AG09319 (cell line): ENCODE measurements at regions not wholly inside any gene's neighbourhood (a gene's known extent, or its start where the extent isn't known, plus 50 kb on each side); places are given as distances from the start of the nearest gene placed in this dataset.

Experiments
- DNase-seq: peaks from one replicate; pipeline ENCODE4 v3.0.0-alpha.2; 2010; ENCODE audit warnings: low read depth; ENCODE audit errors: extremely low read depth
- TF ChIP-seq, protein P1 (sequence below): IDR thresholded peaks from 2 replicates; pipeline ENCODE4 v1.5.1; 2011; ENCODE audit warnings: low read depth, mild to moderate bottlenecking, inconsistent platforms, low read length, moderate library complexity

DNA sequence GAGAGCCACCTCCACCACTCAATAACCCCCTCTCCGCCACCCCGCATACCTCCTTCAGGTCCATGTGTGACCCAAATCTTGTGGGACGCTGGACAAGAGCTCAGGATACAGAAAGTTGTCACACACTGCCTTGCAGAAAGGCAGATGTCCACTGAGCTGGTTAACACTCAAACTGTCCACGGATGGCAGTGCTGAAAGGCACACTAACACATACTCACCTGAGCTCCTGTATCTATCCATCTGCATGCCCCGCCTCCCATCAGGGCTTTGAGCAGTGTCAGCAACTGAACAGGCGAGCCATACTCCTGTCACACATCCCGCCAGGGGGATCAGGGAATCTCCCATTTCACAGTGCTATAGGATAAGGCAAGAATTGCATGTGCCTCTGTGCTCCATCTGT, 642.0 kb downstream of the GALC start:
- TF ChIP-seq, protein P1, sequence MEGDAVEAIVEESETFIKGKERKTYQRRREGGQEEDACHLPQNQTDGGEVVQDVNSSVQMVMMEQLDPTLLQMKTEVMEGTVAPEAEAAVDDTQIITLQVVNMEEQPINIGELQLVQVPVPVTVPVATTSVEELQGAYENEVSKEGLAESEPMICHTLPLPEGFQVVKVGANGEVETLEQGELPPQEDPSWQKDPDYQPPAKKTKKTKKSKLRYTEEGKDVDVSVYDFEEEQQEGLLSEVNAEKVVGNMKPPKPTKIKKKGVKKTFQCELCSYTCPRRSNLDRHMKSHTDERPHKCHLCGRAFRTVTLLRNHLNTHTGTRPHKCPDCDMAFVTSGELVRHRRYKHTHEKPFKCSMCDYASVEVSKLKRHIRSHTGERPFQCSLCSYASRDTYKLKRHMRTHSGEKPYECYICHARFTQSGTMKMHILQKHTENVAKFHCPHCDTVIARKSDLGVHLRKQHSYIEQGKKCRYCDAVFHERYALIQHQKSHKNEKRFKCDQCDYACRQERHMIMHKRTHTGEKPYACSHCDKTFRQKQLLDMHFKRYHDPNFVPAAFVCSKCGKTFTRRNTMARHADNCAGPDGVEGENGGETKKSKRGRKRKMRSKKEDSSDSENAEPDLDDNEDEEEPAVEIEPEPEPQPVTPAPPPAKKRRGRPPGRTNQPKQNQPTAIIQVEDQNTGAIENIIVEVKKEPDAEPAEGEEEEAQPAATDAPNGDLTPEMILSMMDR, result no peak

DNA sequence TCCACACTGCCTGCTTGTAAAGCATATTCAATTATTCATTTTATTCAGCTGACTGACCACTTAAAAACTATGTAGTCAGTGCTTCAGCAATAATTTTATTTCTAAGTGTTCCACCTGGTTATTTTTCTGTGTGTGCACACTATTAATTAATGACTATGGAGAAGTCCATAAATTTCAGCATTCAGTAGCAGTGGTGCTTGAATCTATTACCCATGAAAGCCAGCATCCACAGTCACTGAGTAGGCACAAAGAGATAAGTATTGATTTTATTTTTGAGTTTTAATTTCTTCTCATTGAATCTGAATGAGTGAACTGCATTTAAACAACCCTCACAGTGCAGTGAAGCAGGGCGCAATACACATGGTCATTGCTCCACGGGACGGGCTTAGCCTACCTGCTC, 643.1 kb downstream of the GALC start:
- TF ChIP-seq, protein P1, result no peak
- DNase-seq, result no peak

More for the DNA sequence above, 642.0 kb downstream of the GALC start:
- no peak for DNase-seq

DNA sequence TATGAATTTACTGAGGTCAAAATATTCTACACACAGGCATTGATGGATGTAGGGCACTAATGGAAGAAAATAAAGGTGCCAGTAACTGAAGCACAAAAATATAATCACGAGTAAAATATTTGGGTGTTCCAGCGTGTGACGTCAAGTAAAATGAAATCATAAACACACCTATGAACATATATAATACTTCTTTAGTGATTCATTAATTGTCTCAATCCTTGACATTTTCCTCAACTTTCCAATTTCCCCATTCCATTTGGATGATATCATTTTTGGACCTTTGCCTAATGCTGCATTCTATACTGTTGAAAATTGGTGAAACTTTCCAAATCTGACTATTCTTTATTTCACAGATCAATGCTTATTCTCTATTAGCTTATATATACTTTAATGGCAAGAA, 649.3 kb downstream of the GALC start:
- DNase-seq, result no peak
- TF ChIP-seq, protein P1, result no peak

DNA sequence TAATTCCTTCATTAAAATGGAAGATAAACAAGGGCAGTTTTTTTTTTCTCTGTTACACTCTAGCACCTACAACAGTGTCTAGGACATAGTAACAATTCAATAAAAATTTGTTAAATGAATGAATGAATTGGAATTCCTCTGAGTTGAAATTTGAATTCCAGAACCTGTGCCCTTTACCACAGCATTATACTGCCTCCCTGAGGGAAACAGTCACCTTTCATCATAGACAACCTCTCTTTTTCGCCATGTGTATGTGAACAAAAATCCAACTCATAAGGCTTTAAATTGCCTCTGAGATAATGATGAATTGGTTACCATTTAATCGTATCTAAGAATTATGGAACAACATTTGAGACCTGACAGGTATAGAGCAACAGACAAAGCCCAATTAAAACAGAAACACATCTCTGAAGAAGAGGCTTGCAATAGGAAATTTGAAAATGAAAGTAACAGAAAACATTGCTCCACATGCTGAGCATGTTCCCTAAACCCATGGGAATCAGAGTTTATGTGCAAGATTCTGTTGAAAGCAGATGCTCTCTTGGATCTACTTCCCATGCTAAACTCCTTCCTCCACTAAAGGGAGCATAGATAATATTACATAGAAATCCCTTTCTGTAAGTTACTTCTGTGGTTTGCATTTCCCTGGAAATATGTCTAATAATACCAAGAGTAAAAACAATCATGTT, 657.8 kb downstream of the GALC start:
- TF ChIP-seq, protein P1, result no peak

DNA sequence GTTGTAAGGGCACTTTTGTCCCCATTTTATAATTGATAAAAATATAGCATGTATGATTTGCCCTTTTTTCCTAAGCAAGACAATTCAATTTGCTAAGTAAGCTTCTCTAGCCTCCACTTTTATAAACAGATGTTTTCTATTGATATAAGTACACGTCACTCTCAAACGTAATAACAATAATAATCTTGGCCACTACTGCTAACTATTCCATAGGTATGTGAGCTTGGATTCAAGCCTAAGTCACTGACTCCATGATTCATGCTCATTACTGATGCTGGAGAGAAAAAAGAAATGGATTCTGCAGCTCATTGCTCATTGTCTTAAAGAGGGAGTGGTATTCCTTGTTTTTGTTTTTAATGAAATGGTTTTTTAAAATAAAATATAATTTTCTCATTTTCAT, 661.0 kb downstream of the GALC start:
- TF ChIP-seq, protein P1, result no peak
- DNase-seq, result no peak

More for the DNA sequence above, 657.8 kb downstream of the GALC start:
- no peak for DNase-seq

DNA sequence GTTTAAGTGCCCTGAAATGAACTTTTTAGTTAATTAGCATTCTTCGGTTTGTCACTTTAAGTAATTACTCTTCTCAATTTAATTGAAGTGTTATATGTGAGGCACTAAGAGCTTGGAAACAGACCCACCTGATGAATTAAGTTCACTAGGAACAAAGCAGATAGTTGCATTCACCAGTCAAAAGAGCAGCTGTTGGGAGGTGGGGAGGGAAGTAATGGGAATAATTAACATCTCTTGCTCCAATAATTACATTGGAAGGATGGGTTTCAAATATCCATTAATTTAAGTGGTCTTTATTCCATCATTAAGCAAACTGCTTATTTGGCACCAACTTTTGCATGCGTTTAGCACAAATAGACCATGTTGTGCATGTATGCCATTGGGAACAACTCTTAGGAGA, 667.2 kb downstream of the GALC start:
- DNase-seq, result no peak

DNA sequence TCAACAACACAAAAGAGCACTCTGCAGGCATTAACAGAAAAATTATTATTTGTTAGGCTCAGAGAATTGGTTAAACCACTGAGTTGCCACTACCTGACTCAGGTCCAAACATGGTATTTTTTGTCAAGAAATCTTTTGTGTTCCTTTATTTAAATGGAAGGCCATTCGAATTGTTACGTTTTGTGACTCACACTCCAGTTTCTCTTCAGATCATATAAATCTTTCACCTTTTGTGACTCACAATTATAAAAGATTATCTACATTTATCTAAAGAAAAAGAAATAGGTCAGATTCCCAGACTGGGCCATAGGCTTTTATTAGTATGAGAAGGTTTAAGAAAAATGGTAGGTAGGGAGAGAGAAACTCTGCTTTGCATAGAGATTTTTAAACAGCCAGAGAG, 669.8 kb downstream of the GALC start:
- TF ChIP-seq, protein P1, result no peak
- DNase-seq, result no peak

More for the DNA sequence above, 667.2 kb downstream of the GALC start:
- TF ChIP-seq, protein P1, result no peak
